Keratinocyte (primary cell): ENCODE measurements at regions not wholly inside any gene's neighbourhood (a gene's known extent, or its start where the extent isn't known, plus 50 kb on each side); places are given as distances from the start of the nearest gene placed in this dataset.

Source experiments
- EZH2 ChIP-seq: IDR thresholded peaks from one replicate; pipeline ENCODE4 v1.6.1; 2012; ENCODE audit warnings: inconsistent platforms, mild to moderate bottlenecking, low read length, moderate library complexity
- TF ChIP-seq, protein P1 (sequence below), 3 experiments: IDR thresholded peaks in 1 of 3; conservative IDR thresholded peaks in 1 of 3; optimal IDR thresholded peaks in 1 of 3; 2 replicates in 2 of 3; 3 replicates in 1 of 3; pipeline versions ENCODE3 to v1.5.1; 2011; ENCODE audit warnings: low read length in 3 of 3, mild to moderate bottlenecking in 3 of 3, moderate library complexity in 2 of 3, control low read depth in 1 of 3, inconsistent platforms in 1 of 3; ENCODE audit not compliant: insufficient read depth in 2 of 3; ENCODE audit errors: extremely low read depth in 1 of 3

DNA sequence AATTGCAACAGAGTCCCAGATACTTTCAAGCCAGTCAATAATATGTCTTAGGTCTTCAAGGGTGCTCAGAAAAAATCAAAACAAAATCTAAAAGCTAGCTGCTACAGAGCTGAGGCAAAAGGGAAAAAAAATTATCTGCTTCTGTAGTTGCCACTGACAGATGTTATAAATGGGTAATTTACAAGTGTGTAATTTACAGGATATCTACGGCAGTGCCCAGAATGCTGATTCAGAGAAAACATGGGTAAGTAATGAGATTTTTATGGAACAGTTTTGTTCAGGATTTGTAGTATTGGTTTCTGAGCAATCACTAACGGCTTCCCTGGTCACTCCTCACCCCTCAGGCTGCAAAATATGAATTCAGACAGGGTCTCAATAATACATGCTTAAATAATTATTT lies 234.1 kb downstream of the GALC start:
- TF ChIP-seq, protein P1, sequence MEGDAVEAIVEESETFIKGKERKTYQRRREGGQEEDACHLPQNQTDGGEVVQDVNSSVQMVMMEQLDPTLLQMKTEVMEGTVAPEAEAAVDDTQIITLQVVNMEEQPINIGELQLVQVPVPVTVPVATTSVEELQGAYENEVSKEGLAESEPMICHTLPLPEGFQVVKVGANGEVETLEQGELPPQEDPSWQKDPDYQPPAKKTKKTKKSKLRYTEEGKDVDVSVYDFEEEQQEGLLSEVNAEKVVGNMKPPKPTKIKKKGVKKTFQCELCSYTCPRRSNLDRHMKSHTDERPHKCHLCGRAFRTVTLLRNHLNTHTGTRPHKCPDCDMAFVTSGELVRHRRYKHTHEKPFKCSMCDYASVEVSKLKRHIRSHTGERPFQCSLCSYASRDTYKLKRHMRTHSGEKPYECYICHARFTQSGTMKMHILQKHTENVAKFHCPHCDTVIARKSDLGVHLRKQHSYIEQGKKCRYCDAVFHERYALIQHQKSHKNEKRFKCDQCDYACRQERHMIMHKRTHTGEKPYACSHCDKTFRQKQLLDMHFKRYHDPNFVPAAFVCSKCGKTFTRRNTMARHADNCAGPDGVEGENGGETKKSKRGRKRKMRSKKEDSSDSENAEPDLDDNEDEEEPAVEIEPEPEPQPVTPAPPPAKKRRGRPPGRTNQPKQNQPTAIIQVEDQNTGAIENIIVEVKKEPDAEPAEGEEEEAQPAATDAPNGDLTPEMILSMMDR (optimal IDR thresholded peaks at IDR 0.05 in 1 of 3, IDR thresholded peaks at IDR 0.05 in 1 of 3, conservative IDR thresholded peaks at IDR 0.05 in 1 of 3; ENCODE audit: extremely low read depth in 1 of 3, insufficient read depth in 2 of 3, low read length in 3 of 3), result no peak
- no peak for TF ChIP-seq EZH2
